ENCODE measurements at regions not wholly inside any gene's neighbourhood (a gene's known extent, or its start where the extent isn't known, plus 50 kb on each side); places are given as distances from the start of the nearest gene placed in this dataset.

DNA sequence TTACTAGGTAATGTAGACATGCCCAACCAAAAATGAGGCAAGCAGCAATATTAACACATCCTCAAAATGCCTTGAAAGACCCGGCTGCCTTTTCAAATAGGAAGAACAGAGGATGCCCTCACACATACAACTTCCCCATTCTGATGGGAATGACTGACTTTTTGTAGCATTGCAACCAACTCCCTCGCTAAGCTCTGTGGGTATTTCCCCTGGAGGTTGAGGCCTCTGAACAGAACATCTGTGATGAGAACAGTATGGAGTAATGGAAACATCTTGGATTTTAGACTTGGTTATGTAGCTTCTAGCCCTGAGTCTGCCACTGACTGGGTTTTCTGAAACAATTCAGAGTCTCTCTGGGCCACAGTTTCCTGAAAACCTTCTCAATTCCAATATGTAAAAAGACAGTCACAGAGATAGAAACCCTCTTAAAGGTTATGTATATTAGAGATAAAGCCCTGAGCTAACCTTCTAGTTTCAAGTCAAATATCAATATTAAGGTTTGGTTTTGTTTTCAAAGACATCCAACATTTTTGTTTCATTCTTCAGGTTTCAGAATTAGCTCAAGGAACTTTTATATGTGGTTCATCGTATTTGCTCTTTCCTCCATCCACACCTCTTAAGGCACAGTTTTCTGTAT is 311.5 kb downstream of the SETD4 start:
- TF ChIP-seq, protein P1, sequence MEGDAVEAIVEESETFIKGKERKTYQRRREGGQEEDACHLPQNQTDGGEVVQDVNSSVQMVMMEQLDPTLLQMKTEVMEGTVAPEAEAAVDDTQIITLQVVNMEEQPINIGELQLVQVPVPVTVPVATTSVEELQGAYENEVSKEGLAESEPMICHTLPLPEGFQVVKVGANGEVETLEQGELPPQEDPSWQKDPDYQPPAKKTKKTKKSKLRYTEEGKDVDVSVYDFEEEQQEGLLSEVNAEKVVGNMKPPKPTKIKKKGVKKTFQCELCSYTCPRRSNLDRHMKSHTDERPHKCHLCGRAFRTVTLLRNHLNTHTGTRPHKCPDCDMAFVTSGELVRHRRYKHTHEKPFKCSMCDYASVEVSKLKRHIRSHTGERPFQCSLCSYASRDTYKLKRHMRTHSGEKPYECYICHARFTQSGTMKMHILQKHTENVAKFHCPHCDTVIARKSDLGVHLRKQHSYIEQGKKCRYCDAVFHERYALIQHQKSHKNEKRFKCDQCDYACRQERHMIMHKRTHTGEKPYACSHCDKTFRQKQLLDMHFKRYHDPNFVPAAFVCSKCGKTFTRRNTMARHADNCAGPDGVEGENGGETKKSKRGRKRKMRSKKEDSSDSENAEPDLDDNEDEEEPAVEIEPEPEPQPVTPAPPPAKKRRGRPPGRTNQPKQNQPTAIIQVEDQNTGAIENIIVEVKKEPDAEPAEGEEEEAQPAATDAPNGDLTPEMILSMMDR (IDR thresholded peaks at IDR 0.05) = no peak
- no peak for TF ChIP-seq POLR2A (IDR thresholded peaks at IDR 0.05)
